ENCODE measurements at regions not wholly inside any gene's neighbourhood (a gene's known extent, or its start where the extent isn't known, plus 50 kb on each side); places are given as distances from the start of the nearest gene placed in this dataset.
A peak's percentile ranks its signal among the peaks of the same experiment; 100 is the strongest.

DNA sequence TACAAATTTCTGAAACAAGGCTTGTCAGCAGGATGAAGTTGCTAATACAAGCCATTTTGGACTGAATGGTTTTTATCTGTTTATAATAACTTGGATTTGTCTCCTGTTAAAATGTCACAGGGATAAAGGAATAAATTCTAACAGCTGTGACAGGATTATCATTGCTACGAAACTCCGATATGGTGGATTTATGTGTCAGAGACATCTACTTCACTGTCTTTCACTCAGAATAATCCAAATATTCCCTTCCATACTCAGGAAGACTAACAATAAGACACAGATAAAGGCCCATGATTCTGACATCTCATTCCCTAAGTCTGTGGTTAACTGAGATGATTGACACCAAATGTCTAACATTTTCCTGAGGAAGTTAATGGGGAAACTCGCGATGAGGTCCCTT lies 529.8 kb upstream of the GOT2 start:
- Mint-ChIP-seq H3K36me3 (peaks cover 1% of the 10 kb centered on the region), H3K27ac (no peak overlapping the region), H3K4me1 (peaks cover 28% of the 10 kb centered on the region), H3K9me3 (peaks cover 1% of the 10 kb centered on the region), H3K27me3 (no peaks in the 10 kb centered on the region), H3K4me3 (no peak overlapping the region)
- DNase-seq = no peak

DNA sequence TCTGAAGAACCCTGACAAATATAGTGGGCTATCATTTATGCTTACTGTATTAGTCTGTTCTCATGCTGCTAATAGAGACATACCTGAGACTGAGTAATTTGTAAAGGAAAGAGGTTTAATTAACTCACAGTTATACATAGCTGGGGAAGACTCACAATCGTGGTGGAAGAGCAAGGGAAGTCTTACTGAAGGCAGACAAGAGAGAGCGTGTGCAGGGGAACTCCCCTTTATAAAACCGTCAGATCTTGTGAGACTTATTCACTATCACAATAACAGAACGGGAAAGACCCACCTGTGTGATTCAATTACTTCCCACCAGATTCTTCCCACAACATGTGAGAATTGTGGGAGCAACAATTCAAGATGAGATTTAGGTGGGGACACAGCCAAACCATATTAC lies 526.8 kb upstream of the GOT2 start:
- Mint-ChIP-seq H3K4me3 (no peak overlapping the region), H3K27me3 (no peaks in the 10 kb centered on the region), H3K27ac (no peak overlapping the region), H3K4me1 (peaks cover 28% of the 10 kb centered on the region), H3K36me3 (peaks cover 3% of the 10 kb centered on the region), H3K9me3 (peaks cover 3% of the 10 kb centered on the region)
- DNase-seq = no peak

DNA sequence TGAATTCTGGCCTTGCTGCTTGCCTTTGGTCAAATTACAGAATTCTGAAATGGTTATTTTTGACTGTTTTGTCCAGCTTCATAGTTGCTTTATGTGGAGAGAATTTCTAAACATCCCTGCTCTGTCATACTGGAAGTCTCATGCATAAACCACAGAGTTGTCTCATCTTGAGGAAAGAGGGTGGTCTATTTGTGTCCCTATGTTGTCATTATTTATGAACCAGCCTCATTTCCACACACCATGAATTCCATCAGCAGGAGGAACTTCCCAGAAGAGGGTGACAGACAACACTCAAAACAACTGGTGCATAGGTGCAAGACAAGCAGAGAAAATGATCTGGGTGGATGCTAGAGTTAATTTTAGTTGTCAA lies 525.8 kb upstream of the GOT2 start:
- H3K36me3 Mint-ChIP-seq = peaks cover 3% of the 10 kb centered on the region
- no peaks in the 10 kb centered on the region for H3K27me3 Mint-ChIP-seq
- H3K9me3 Mint-ChIP-seq = peaks cover 3% of the 10 kb centered on the region
- H3K4me1 Mint-ChIP-seq = peaks cover 28% of the 10 kb centered on the region
- peak overlapping the region; percentile 78 for H3K27ac Mint-ChIP-seq
- no peak for DNase-seq
- no peak overlapping the region for H3K4me3 Mint-ChIP-seq

DNA sequence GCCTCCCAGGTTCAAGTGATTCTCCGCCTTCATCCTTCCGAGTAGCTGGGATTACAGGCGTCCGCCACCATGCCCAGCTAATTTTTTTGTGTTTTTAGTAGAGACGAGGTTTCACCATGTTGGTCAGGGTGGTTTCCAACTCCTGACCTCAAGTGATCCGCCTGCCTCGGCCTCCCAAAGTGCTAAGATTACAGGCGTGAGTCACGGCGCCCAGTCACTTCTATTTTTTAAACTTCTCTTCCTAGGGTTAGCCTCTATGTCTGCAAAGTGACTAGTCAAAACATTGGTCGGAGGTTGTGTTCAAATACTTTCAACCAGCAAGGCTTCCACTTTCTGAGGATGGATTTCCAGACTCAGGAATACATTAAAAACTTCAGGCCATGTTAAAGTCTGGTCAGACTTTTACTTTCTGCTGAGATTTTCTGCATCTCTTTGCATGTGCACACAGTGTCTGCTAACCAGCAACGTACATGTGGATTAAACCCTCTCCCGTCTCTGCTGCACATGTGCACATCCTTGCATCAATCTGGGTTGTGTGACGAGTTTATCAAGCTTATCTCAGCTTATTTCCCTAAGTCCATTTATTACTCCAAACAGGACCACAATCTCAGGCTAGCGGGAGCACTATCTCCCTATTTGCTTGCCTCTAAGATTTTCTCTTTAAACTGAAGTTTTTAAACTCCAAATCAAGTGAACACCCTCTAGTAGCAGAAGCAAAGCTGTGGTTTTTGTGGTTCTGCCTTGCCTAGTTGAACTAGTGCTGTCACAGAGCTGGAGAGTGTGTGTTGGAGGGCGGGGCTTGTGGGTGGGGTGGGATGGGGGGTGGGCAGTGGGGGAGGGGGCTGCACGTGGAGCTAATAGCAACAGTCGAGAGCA lies 525.2 kb upstream of the GOT2 start:
- peaks cover 3% of the 10 kb centered on the region for H3K36me3 Mint-ChIP-seq
- peaks cover 28% of the 10 kb centered on the region for H3K4me1 Mint-ChIP-seq
- H3K9me3 Mint-ChIP-seq = peaks cover 5% of the 10 kb centered on the region
- no peaks in the 10 kb centered on the region for H3K27me3 Mint-ChIP-seq
- H3K27ac Mint-ChIP-seq = peak overlapping the region; percentile 75
- peak overlapping the region; percentile 61 for H3K4me3 Mint-ChIP-seq
- DNase-seq = peak; percentile 43

DNA sequence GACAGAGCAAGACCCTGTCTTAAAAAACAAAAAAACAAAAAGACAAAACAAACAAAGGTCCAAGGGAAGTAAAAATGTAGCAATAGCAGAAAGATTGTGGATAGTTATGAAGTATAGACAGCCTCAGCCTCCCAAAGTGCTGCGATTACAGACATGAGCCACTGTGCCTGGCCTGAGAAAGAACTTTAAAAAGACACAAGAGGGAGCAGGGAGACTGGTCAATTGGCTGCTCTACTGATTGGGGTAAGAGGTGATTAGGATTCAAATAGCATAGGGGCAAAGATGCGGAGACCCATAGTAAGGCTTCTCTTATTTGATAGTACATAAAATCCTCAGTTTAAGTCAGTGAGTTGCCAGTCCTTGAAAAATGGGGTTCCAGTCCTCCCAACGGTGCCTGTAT lies 518.2 kb upstream of the GOT2 start:
- Mint-ChIP-seq H3K36me3 (no peaks in the 10 kb centered on the region), H3K9me3 (peaks cover 4% of the 10 kb centered on the region), H3K27ac (no peak overlapping the region), H3K27me3 (no peaks in the 10 kb centered on the region), H3K4me3 (no peak overlapping the region), H3K4me1 (no peaks in the 10 kb centered on the region)
- DNase-seq = no peak

DNA sequence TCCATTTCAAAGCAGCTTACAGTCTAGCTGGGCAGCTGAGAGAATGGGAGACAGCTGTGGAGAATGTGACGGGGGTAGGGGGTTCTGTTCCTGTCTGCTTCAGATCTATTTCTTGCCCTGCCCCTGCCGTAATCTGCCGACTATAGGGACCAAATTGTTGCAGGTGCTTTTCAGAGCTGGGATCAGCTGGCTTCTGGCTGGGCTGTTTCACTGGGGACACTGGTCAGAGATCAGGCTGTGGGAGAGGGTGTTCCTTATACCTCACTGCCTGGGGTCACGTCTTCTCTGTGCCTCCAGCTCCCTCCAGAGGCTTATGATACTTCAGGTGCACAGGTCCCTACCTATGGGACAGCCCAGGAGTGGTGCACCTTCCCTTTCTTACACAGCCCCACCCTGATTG lies 514.9 kb upstream of the GOT2 start:
- DNase-seq = no peak
- Mint-ChIP-seq H3K36me3 (no peaks in the 10 kb centered on the region), H3K27ac (no peak overlapping the region), H3K9me3 (no peaks in the 10 kb centered on the region), H3K4me1 (no peaks in the 10 kb centered on the region), H3K27me3 (no peaks in the 10 kb centered on the region), H3K4me3 (no peak overlapping the region)

DNA sequence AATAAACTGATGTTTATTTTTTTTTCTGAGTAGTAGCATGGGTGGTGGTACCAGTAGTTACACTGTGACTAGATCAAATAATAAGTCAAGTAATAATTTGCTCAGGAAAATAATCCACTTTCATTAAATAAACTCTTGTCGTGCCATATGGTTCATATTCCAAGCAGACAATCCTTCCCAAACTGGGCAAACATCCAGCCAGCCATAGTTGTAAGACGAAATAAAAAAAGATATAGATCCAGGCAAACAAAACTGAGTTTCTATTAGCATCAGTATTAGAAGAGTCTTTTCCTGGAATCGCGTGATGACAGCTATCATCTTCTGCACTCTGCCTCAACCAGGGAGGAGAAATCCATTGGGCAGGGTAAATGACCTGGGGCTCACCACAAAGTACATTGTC lies 508.4 kb upstream of the GOT2 start:
- H3K9me3 Mint-ChIP-seq = no peaks in the 10 kb centered on the region
- no peaks in the 10 kb centered on the region for H3K36me3 Mint-ChIP-seq
- DNase-seq = no peak
- no peaks in the 10 kb centered on the region for H3K27me3 Mint-ChIP-seq
- no peaks in the 10 kb centered on the region for H3K4me1 Mint-ChIP-seq
- H3K27ac Mint-ChIP-seq = no peak overlapping the region
- H3K4me3 Mint-ChIP-seq = no peak overlapping the region

DNA sequence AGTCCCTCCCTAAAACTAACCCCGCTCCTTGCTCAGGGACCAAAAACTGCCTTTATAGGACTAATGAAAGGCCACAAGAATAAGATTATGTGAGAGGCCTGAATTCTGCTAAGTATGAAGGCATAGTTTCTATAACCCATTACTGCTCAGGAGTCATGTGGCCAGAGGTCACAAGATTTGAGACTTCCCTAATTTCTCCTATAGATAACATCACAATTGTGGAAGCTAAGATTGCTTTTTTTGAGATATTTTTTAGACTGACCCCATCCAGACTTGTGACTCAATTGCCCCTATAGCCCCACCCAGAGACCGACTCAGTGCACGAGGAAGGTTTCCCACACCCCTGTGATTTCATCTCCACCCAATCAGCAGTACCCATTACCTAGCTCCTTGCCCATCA lies 504.1 kb upstream of the GOT2 start:
- Mint-ChIP-seq H3K27ac (no peak overlapping the region), H3K36me3 (no peaks in the 10 kb centered on the region), H3K4me3 (no peak overlapping the region), H3K4me1 (no peaks in the 10 kb centered on the region), H3K27me3 (no peaks in the 10 kb centered on the region), H3K9me3 (no peaks in the 10 kb centered on the region)
- no peak for DNase-seq

DNA sequence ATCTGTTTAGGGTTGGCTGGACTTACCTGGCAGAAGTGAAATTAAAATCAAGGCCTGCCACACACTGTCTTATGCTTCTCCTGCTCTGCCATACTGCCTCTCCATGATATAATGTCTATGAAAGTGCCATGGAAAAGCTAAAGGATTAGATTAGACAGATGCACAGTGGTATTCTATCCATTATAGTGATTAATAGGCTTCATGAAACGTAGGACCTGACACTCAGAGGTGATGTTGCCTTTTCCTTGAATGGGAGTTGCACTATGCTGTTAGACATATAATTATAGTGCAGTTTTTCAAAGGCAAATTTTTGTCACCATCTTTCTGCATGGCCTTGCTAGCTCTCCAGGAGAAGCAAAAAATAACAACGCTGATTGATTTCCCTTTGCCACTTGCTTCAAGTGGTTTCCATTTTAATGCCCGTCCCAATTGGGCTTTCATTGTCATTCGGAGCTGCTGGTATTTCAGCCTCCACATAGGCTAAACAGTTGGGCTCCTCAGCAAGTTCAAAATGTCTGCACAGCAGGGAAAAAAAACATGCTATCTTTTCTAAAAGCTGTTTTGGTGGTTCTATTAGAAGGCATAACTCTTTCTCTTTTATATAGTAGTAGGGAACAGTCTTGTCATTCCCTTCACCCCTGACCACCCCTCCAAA lies 502.8 kb upstream of the GOT2 start:
- H3K9me3 Mint-ChIP-seq = peaks cover 4% of the 10 kb centered on the region
- no peaks in the 10 kb centered on the region for H3K4me1 Mint-ChIP-seq
- H3K4me3 Mint-ChIP-seq = no peak overlapping the region
- DNase-seq = no peak
- H3K27me3 Mint-ChIP-seq = no peaks in the 10 kb centered on the region
- no peaks in the 10 kb centered on the region for H3K36me3 Mint-ChIP-seq
- no peak overlapping the region for H3K27ac Mint-ChIP-seq

DNA sequence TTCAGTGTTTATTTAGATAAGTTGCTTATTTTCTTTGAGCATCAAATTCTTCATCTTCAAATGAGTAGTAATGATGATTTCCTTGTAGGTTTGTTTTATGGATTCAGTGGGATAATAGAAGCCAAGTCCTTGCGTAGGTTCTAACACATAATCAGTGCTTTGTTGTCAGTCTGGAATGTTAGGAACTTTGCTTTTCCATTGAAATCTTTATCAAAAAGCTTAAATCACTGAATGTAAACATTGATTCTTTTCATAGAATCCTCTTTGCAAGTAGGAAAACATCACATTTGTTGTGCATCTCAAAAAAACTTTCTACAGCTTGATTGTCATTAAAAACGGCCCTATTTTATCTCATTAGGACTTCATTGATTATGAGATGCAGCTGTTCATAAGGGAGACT lies 490.3 kb upstream of the GOT2 start:
- no peak for DNase-seq
- no peaks in the 10 kb centered on the region for H3K27me3 Mint-ChIP-seq
- H3K4me3 Mint-ChIP-seq = no peak overlapping the region
- no peaks in the 10 kb centered on the region for H3K4me1 Mint-ChIP-seq
- H3K27ac Mint-ChIP-seq = no peak overlapping the region
- H3K9me3 Mint-ChIP-seq = peaks cover 1% of the 10 kb centered on the region
- no peaks in the 10 kb centered on the region for H3K36me3 Mint-ChIP-seq

DNA sequence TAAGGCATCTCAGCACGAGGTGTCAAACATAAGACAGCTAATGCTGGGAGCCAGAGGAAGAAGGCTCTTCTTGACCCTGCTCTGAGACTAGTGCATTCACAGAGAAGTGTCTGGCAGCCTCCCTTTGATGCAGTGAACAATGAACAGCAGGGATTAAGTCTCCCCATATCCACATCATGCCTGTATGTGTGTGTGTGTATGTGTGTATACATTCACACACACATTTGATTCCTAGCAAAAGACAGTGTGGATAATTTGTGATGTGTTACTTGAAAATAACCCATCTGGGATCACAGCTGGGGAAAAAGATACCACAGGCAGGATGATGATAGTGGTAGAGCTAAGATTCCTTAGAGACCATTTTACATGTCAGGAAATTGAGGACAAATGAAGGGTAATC lies 485.9 kb upstream of the GOT2 start:
- no peak for DNase-seq
- Mint-ChIP-seq H3K27ac (no peak overlapping the region), H3K4me1 (no peaks in the 10 kb centered on the region), H3K36me3 (no peaks in the 10 kb centered on the region), H3K4me3 (no peak overlapping the region), H3K27me3 (no peaks in the 10 kb centered on the region), H3K9me3 (no peaks in the 10 kb centered on the region)

DNA sequence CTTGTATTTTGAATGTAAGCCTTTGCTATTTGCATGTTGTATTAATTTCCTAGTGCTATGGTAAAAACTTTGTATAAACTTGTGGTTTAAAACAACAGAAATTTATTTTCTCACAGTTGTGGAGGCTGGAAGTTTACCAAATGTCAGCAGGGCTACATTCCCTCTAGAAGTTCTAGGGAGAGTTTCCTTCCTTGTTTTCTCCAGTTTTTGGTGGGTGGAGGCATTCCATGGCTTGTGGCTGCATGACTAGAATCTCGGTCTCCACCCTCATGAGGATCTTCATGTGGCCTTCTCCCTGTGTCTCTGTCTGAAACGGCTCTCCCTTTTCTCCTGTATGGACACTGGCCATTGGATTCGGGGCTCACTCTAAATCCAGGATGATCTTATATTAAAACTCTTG lies 482.2 kb upstream of the GOT2 start:
- no peak for DNase-seq
- Mint-ChIP-seq H3K9me3 (no peaks in the 10 kb centered on the region), H3K36me3 (no peaks in the 10 kb centered on the region), H3K27me3 (no peaks in the 10 kb centered on the region), H3K4me3 (no peak overlapping the region), H3K27ac (no peak overlapping the region), H3K4me1 (peaks cover 12% of the 10 kb centered on the region)

DNA sequence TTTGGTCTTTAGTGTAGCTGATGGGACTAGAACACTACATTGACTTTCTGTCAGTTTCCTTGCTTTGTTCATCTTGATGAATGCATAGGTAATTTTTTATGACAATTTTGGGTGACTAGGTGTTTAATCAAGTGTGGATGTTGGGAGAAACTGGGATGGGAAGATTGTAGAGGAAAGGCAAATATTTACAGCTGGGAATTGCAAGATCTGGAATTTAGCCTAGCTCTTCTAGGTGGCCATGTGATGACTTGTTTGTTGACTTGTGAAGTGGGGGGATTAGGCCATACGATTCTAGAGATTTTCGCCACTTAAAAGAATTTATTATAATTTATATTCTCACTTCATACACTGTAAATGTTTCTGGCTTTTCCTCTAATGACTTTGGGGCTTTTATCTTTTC lies 480.3 kb upstream of the GOT2 start:
- Mint-ChIP-seq H3K27me3 (no peaks in the 10 kb centered on the region), H3K27ac (no peak overlapping the region), H3K36me3 (no peaks in the 10 kb centered on the region), H3K4me3 (no peak overlapping the region), H3K9me3 (no peaks in the 10 kb centered on the region), H3K4me1 (peaks cover 12% of the 10 kb centered on the region)
- DNase-seq = no peak

DNA sequence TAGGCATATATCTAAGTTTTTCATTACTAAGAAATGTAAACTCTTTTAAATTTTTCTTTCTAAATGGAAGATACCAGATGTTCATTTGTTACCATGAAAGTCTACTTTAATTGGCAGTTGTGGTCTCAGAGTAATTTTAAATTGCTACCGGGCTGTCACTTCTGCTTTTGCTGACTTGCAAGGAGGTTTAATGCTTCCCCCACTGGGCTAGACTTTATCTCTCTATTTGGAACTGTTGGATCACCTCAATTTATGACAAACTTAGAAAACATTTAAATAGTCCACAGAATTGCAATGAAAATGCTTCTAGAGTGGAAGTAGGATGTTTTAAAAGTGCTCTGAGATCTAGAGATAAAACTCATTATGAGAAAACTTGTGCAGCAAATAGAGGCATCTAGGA lies 479.8 kb upstream of the GOT2 start:
- Mint-ChIP-seq H3K4me1 (peaks cover 12% of the 10 kb centered on the region), H3K27me3 (no peaks in the 10 kb centered on the region), H3K9me3 (no peaks in the 10 kb centered on the region), H3K36me3 (no peaks in the 10 kb centered on the region), H3K27ac (no peak overlapping the region), H3K4me3 (no peak overlapping the region)
- DNase-seq = no peak

DNA sequence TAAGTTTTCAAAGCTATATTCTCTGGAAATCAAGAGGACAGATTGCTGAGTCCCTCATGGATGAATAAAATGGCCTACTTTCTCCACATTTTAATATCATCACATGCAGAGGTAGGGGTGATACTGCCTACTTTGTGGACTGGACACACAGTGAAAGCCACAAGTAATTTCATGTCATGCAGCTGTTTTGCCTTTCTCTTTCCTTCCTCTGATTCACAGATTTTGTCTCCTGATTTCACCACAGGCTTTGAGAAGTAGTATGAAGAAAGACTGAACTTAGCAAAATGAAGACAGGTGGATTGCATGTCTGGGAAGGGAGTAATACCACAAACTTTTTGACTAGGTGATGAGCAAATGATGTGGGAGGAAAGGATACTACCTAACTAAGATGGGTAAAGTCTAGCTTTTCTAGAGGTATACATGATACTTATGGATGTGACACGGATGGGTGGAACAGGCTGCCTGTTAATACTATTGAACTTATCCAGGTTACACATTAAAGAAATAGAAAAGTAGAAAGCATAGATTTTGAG lies 478.4 kb upstream of the GOT2 start:
- no peaks in the 10 kb centered on the region for H3K36me3 Mint-ChIP-seq
- H3K4me3 Mint-ChIP-seq = no peak overlapping the region
- H3K27ac Mint-ChIP-seq = no peak overlapping the region
- H3K4me1 Mint-ChIP-seq = peaks cover 12% of the 10 kb centered on the region
- no peak for DNase-seq
- H3K27me3 Mint-ChIP-seq = no peaks in the 10 kb centered on the region
- no peaks in the 10 kb centered on the region for H3K9me3 Mint-ChIP-seq

Data from activated naive CD8-positive, alpha-beta T cell treated with anti-CD3 and anti-CD28 coated beads for 36 hours (primary cell).